ENCODE measurements at regions not wholly inside any gene's neighbourhood (a gene's known extent, or its start where the extent isn't known, plus 50 kb on each side); places are given as distances from the start of the nearest gene placed in this dataset.

DNA sequence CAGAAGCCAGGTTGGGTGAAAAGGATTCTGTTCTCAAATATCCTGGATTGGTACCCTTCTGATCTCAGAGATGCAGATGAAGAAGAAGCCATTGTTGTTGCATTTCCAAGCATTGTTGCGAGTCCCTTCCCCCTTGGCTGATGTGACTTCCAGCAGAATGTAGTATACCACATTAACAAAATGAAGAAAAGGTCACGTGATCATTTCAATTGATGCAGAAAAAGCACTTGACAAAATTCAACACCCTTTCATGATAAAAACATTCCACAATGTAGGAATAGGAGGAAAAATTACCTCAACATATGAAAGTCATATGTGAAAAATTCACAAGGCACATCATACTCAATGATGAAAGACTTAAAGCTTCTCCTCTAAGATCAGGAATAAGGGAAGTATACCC, 181.9 kb upstream of the PFN2 start:
- Histone ChIP-seq H3K79me2 (no peaks in the 10 kb centered on the region), H2AFZ (no peak overlapping the region), H3K27ac (no peak overlapping the region), H4K20me1 (ENCODE audit: insufficient read depth, poor library complexity, severe bottlenecking) (no peaks in the 10 kb centered on the region), H3K4me2 (no peak overlapping the region), H3K9me3 (ENCODE audit: low read depth) (no peaks in the 10 kb centered on the region), H3K4me1 (ENCODE audit: insufficient read depth) (peaks cover 6% of the 10 kb centered on the region), H3K27me3 (no peaks in the 10 kb centered on the region), H3K9me2 (replicated peaks; ENCODE audit: insufficient read depth) (no peaks in the 10 kb centered on the region), H3K4me3 (no peak overlapping the region), H3K36me3 (replicated peaks; ENCODE audit: insufficient read depth, low read depth) (no peaks in the 10 kb centered on the region)
- TF ChIP-seq EZH2 (IDR thresholded peaks at IDR 0.05; ENCODE audit: borderline replicate concordance), result no peak
- TF ChIP-seq, protein P1, sequence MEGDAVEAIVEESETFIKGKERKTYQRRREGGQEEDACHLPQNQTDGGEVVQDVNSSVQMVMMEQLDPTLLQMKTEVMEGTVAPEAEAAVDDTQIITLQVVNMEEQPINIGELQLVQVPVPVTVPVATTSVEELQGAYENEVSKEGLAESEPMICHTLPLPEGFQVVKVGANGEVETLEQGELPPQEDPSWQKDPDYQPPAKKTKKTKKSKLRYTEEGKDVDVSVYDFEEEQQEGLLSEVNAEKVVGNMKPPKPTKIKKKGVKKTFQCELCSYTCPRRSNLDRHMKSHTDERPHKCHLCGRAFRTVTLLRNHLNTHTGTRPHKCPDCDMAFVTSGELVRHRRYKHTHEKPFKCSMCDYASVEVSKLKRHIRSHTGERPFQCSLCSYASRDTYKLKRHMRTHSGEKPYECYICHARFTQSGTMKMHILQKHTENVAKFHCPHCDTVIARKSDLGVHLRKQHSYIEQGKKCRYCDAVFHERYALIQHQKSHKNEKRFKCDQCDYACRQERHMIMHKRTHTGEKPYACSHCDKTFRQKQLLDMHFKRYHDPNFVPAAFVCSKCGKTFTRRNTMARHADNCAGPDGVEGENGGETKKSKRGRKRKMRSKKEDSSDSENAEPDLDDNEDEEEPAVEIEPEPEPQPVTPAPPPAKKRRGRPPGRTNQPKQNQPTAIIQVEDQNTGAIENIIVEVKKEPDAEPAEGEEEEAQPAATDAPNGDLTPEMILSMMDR (IDR thresholded peaks at IDR 0.05; ENCODE audit: poor library complexity), result no peak
- TF ChIP-seq EZH2phosphoT487 (IDR thresholded peaks at IDR 0.05; ENCODE audit: low read depth, severe bottlenecking, unreplicated experiment), result no peak
- DNase-seq (ENCODE audit: low spot score), result no peak
- 98% methylated on average over 2 of the region's 2 CpGs for WGBS (ENCODE audit: low lambda C conversion rate, missing lambda C conversion rate)

- Histone ChIP-seq H3K9me3 (ENCODE audit: low read depth) (no peaks in the 10 kb centered on the region), H3K4me2 (no peak overlapping the region), H3K4me3 (no peak overlapping the region), H3K4me1 (ENCODE audit: insufficient read depth) (peaks cover 6% of the 10 kb centered on the region), H3K36me3 (replicated peaks; ENCODE audit: insufficient read depth, low read depth) (no peaks in the 10 kb centered on the region), H3K27ac (no peak overlapping the region), H3K27me3 (no peaks in the 10 kb centered on the region), H3K79me2 (no peaks in the 10 kb centered on the region), H2AFZ (no peak overlapping the region), H4K20me1 (ENCODE audit: insufficient read depth, poor library complexity, severe bottlenecking) (no peaks in the 10 kb centered on the region), H3K9me2 (replicated peaks; ENCODE audit: insufficient read depth) (no peaks in the 10 kb centered on the region)
- TF ChIP-seq, protein P1 (IDR thresholded peaks at IDR 0.05; ENCODE audit: poor library complexity), result no peak
- TF ChIP-seq EZH2 (IDR thresholded peaks at IDR 0.05; ENCODE audit: borderline replicate concordance), result no peak
- TF ChIP-seq EZH2phosphoT487 (IDR thresholded peaks at IDR 0.05; ENCODE audit: low read depth, severe bottlenecking, unreplicated experiment), result no peak
- no peak for DNase-seq (ENCODE audit: low spot score)
- WGBS (ENCODE audit: low lambda C conversion rate, missing lambda C conversion rate), result 76% methylated on average over 5 of the region's 5 CpGs
Measured at GRCh38 chr3:150150633-150151032, 179.9 kb upstream of the PFN2 start.

- H3K36me3 ChIP-seq (replicated peaks; ENCODE audit: insufficient read depth, low read depth), result no peaks in the 10 kb centered on the region
- H2AFZ ChIP-seq, result no peak overlapping the region
- H3K4me2 ChIP-seq, result no peak overlapping the region
- no peaks in the 10 kb centered on the region for H3K79me2 ChIP-seq
- peaks cover 6% of the 10 kb centered on the region for H3K4me1 ChIP-seq (ENCODE audit: insufficient read depth)
- WGBS (ENCODE audit: low lambda C conversion rate, missing lambda C conversion rate), result 5% methylated on average over 1 of the region's 1 CpG
- H3K9me2 ChIP-seq (replicated peaks; ENCODE audit: insufficient read depth), result no peaks in the 10 kb centered on the region
- TF ChIP-seq EZH2phosphoT487 (IDR thresholded peaks at IDR 0.05; ENCODE audit: low read depth, severe bottlenecking, unreplicated experiment) (no peak), EZH2 (IDR thresholded peaks at IDR 0.05; ENCODE audit: borderline replicate concordance) (no peak)
- TF ChIP-seq, protein P1 (IDR thresholded peaks at IDR 0.05; ENCODE audit: poor library complexity), result no peak
- no peak overlapping the region for H3K4me3 ChIP-seq
- H3K27ac ChIP-seq, result no peak overlapping the region
- H4K20me1 ChIP-seq (ENCODE audit: insufficient read depth, poor library complexity, severe bottlenecking), result no peaks in the 10 kb centered on the region
- H3K9me3 ChIP-seq (ENCODE audit: low read depth), result no peaks in the 10 kb centered on the region
- DNase-seq (ENCODE audit: low spot score), result peak; percentile 14
- H3K27me3 ChIP-seq, result no peaks in the 10 kb centered on the region
Measured at GRCh38 chr3:150149651-150150051, 179.0 kb upstream of the PFN2 start.

DNA sequence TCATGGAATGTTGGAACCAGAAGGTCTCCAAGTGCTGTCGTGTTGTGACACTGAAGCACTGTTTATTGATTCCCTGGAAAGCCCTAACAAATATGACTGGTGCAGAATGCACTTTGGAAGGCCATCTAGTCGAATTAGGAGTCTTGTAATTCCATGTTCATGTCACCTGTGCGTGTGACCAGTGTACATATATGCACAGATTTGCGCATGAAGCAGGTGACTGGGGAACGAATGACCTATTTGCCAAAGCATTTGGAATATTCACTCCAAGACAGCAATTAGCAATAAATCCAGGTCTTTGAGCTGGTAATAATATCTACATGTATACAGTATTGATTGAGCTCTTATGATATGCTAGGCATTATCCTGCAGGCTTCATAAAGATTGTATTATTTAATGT, 177.5 kb upstream of the PFN2 start:
- no peaks in the 10 kb centered on the region for H3K79me2 ChIP-seq
- no peaks in the 10 kb centered on the region for H3K36me3 ChIP-seq (replicated peaks; ENCODE audit: insufficient read depth, low read depth)
- H3K27ac ChIP-seq, result peak overlapping the region; percentile 72
- H3K9me2 ChIP-seq (replicated peaks; ENCODE audit: insufficient read depth), result no peaks in the 10 kb centered on the region
- H3K27me3 ChIP-seq, result no peaks in the 10 kb centered on the region
- no peaks in the 10 kb centered on the region for H3K9me3 ChIP-seq (ENCODE audit: low read depth)
- no peak overlapping the region for H3K4me3 ChIP-seq
- peaks cover 6% of the 10 kb centered on the region for H3K4me1 ChIP-seq (ENCODE audit: insufficient read depth)
- TF ChIP-seq, protein P1 (IDR thresholded peaks at IDR 0.05; ENCODE audit: poor library complexity), result no peak
- H3K4me2 ChIP-seq, result no peak overlapping the region
- WGBS (ENCODE audit: low lambda C conversion rate, missing lambda C conversion rate), result 90% methylated on average over 5 of the region's 5 CpGs
- no peak for DNase-seq (ENCODE audit: low spot score)
- H4K20me1 ChIP-seq (ENCODE audit: insufficient read depth, poor library complexity, severe bottlenecking), result no peaks in the 10 kb centered on the region
- H2AFZ ChIP-seq, result no peak overlapping the region

Data from hepatocyte (in vitro differentiated cells).